ENCODE measurements at regions not wholly inside any gene's neighbourhood (a gene's known extent, or its start where the extent isn't known, plus 50 kb on each side); places are given as distances from the start of the nearest gene placed in this dataset.

DNA sequence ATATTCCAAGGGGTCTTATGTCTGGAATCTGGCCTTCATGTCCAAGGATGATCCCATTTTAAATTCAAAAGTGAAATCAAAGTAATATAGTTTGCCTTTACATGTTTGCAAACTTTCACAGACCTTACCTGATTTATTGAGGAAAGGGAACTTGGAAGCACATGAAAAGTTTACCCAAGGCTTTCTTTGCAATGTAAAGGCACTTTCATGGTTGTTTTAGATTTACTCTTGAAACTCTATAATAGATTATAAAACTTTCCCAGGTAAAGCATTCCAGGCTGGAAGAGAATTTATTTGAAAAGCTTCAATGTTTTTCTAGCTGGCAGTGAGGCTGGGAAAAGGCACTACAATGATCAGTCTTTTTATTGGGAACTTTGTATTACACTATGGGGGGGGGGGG is 842.8 kb upstream of the DIAPH2 start:
- no peaks in the 10 kb centered on the region for H3K9me3 ChIP-seq (ENCODE audit: control insufficient read depth, low read length)
- H3K4me1 ChIP-seq (ENCODE audit: control insufficient read depth, insufficient read depth, low read length) = no peaks in the 10 kb centered on the region
- no peaks in the 10 kb centered on the region for H3K27me3 ChIP-seq (ENCODE audit: control insufficient read depth, insufficient read depth, low read length, poor library complexity, severe bottlenecking)
- no peak overlapping the region for H3K27ac ChIP-seq (ENCODE audit: insufficient read depth, low read depth, low read length, poor library complexity, severe bottlenecking)
- H3K36me3 ChIP-seq (ENCODE audit: control insufficient read depth, insufficient read depth, low read length) = no peaks in the 10 kb centered on the region
- H3K4me3 ChIP-seq (ENCODE audit: insufficient read depth, low read depth, low read length) = no peak overlapping the region

DNA sequence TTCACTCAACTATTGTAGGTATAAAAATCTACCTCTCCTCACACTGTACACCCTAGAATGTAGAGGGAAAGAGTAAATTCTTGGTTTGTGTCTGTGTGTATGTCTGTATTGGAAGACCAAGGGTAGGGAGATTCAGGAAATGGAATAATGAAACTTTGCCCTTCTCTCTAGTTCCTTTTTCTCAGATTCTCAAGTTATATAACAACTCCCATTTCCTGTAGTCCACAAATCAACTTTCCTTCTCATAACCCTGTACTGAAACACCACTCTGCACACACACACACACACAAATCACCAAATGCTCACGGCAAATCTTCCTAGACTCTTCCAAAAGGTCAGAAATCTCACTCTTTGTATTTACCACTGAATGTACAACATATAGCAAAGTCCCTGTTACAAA is 824.5 kb upstream of the DIAPH2 start:
- Histone ChIP-seq H3K9me3 (ENCODE audit: control insufficient read depth, low read length) (no peaks in the 10 kb centered on the region), H3K27me3 (ENCODE audit: control insufficient read depth, insufficient read depth, low read length, poor library complexity, severe bottlenecking) (no peaks in the 10 kb centered on the region), H3K4me3 (ENCODE audit: insufficient read depth, low read depth, low read length) (no peak overlapping the region), H3K27ac (ENCODE audit: insufficient read depth, low read depth, low read length, poor library complexity, severe bottlenecking) (no peak overlapping the region), H3K4me1 (ENCODE audit: control insufficient read depth, insufficient read depth, low read length) (no peaks in the 10 kb centered on the region), H3K36me3 (ENCODE audit: control insufficient read depth, insufficient read depth, low read length) (no peaks in the 10 kb centered on the region)
- WGBS, 2 experiments = 100% methylated on average over 1 of the region's 1 CpG

DNA sequence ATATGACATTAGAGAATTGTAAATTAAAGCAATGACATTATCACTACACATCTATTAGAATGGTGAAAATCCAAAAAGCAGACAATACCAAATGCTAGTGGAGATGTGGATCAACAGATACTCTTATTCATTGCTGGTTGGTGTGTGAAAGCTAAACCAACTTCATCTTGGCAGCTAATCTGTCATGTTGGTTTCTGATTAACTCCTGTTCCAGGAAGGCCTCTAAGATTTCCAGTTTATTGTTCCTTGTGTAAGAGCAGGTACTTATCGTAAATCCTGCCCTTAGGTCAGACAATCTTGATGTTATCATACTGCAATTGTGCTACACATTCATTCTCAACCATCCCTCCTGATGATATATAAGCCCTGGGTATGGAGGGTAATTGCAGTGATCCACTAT is 809.0 kb upstream of the DIAPH2 start:
- Histone ChIP-seq H3K27me3 (ENCODE audit: control insufficient read depth, insufficient read depth, low read length, poor library complexity, severe bottlenecking) (no peaks in the 10 kb centered on the region), H3K4me1 (ENCODE audit: control insufficient read depth, insufficient read depth, low read length) (no peaks in the 10 kb centered on the region), H3K27ac (ENCODE audit: insufficient read depth, low read depth, low read length, poor library complexity, severe bottlenecking) (no peak overlapping the region), H3K36me3 (ENCODE audit: control insufficient read depth, insufficient read depth, low read length) (no peaks in the 10 kb centered on the region), H3K9me3 (ENCODE audit: control insufficient read depth, low read length) (no peaks in the 10 kb centered on the region), H3K4me3 (ENCODE audit: insufficient read depth, low read depth, low read length) (no peak overlapping the region)
- 100% methylated on average over 1 of the region's 1 CpG; no CpG with 5 or more reads in 1 of the 2 experiments for WGBS, 2 experiments

DNA sequence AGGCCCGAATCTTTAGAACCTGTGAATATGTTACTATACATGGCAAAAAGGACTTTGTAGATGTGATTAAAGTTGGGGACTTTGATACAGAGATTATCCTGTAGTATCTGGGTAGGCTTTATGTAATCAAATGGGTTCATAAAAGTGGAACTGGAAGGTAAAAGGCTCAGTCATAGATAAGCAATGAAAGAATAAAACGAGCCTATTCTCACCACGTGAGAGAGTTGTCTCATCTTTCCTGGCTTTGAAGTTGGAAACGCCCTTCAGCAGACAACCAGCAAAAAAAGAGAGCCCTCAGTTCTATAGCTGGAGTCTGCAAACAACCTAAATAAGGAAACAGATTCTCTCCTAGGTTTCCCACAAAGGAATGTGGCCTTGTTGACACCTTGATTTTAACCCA is 805.8 kb upstream of the DIAPH2 start:
- whole genome bisulfite sequencing, 2 experiments = 66 to 88% methylated on average over 4 of the region's 4 CpGs
- H3K4me3 ChIP-seq (ENCODE audit: insufficient read depth, low read depth, low read length) = no peak overlapping the region
- H3K9me3 ChIP-seq (ENCODE audit: control insufficient read depth, low read length) = no peaks in the 10 kb centered on the region
- H3K4me1 ChIP-seq (ENCODE audit: control insufficient read depth, insufficient read depth, low read length) = no peaks in the 10 kb centered on the region
- no peaks in the 10 kb centered on the region for H3K27me3 ChIP-seq (ENCODE audit: control insufficient read depth, insufficient read depth, low read length, poor library complexity, severe bottlenecking)
- H3K27ac ChIP-seq (ENCODE audit: insufficient read depth, low read depth, low read length, poor library complexity, severe bottlenecking) = no peak overlapping the region
- H3K36me3 ChIP-seq (ENCODE audit: control insufficient read depth, insufficient read depth, low read length) = no peaks in the 10 kb centered on the region

DNA sequence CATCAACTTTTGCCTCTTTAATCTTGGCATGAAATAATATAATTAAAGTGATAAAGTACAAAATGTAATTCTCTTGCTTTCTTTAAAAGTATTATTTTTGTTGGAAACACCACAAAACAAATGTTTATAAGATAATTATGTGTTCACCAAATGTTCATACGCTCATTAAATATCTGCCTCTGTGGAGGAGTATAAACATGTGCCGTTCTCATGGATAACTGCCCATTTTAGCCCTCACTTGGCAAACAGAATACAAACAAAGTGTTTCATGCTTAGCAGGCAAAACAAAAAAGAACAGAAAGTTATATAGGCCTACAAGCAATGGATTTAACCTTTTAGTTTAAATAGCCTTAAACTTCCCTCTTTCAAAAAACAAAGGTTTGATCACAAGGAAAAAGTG is 800.5 kb upstream of the DIAPH2 start:
- H3K36me3 ChIP-seq (ENCODE audit: control insufficient read depth, insufficient read depth, low read length) = no peaks in the 10 kb centered on the region
- no peaks in the 10 kb centered on the region for H3K4me1 ChIP-seq (ENCODE audit: control insufficient read depth, insufficient read depth, low read length)
- no peaks in the 10 kb centered on the region for H3K27me3 ChIP-seq (ENCODE audit: control insufficient read depth, insufficient read depth, low read length, poor library complexity, severe bottlenecking)
- WGBS, 2 experiments = 100% methylated on average over 1 to 2 of the region's 2 CpGs
- no peak overlapping the region for H3K4me3 ChIP-seq (ENCODE audit: insufficient read depth, low read depth, low read length)
- H3K9me3 ChIP-seq (ENCODE audit: control insufficient read depth, low read length) = no peaks in the 10 kb centered on the region
- no peak overlapping the region for H3K27ac ChIP-seq (ENCODE audit: insufficient read depth, low read depth, low read length, poor library complexity, severe bottlenecking)

DNA sequence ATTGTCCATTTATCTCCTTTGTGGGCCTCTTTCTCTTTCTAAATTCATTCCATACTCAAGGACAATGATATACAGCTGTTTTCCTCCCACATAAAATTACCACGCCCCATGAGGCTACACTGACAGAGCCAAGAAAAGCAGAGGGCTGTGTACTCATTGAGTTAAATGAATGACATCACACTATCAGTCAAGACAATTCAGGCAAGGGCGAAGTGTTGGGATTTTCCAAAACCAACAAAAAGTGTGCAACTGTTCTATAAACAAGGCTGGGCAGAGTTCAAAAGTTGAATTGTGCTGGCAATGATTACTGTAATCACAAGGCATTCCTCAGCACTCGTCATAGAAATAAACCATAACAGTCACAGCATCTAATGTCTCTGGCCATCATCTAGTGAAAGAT is 799.6 kb upstream of the DIAPH2 start:
- 92 to 93% methylated on average over 2 to 3 of the region's 3 CpGs for WGBS, 2 experiments
- H3K9me3 ChIP-seq (ENCODE audit: control insufficient read depth, low read length) = no peaks in the 10 kb centered on the region
- H3K36me3 ChIP-seq (ENCODE audit: control insufficient read depth, insufficient read depth, low read length) = no peaks in the 10 kb centered on the region
- no peaks in the 10 kb centered on the region for H3K27me3 ChIP-seq (ENCODE audit: control insufficient read depth, insufficient read depth, low read length, poor library complexity, severe bottlenecking)
- H3K4me1 ChIP-seq (ENCODE audit: control insufficient read depth, insufficient read depth, low read length) = no peaks in the 10 kb centered on the region
- no peak overlapping the region for H3K4me3 ChIP-seq (ENCODE audit: insufficient read depth, low read depth, low read length)
- H3K27ac ChIP-seq (ENCODE audit: insufficient read depth, low read depth, low read length, poor library complexity, severe bottlenecking) = no peak overlapping the region

DNA sequence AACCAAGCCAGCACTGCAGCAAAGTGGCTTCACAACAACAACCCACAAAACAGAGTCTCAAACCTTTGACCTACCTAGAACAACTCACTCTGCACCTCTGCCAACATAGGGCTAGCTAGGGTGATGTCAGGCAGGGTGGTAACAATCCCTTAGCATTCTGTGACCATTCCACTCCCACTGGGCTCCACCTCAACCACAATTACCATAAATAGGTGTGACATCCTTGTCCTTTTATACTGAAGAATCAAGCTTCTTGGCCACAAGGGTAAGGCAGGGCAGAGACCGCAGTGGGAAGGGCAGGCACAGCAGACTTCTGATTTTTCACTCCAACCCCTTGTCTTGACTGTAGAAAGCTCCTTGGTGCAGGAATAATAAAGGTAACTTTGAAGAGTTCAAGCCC is 795.4 kb upstream of the DIAPH2 start:
- no peaks in the 10 kb centered on the region for H3K4me1 ChIP-seq (ENCODE audit: control insufficient read depth, insufficient read depth, low read length)
- H3K36me3 ChIP-seq (ENCODE audit: control insufficient read depth, insufficient read depth, low read length) = no peaks in the 10 kb centered on the region
- no peaks in the 10 kb centered on the region for H3K9me3 ChIP-seq (ENCODE audit: control insufficient read depth, low read length)
- no peak overlapping the region for H3K27ac ChIP-seq (ENCODE audit: insufficient read depth, low read depth, low read length, poor library complexity, severe bottlenecking)
- no peaks in the 10 kb centered on the region for H3K27me3 ChIP-seq (ENCODE audit: control insufficient read depth, insufficient read depth, low read length, poor library complexity, severe bottlenecking)
- no peak overlapping the region for H3K4me3 ChIP-seq (ENCODE audit: insufficient read depth, low read depth, low read length)
- 87 to 92% methylated on average over 1 of the region's 1 CpG for WGBS, 2 experiments

DNA sequence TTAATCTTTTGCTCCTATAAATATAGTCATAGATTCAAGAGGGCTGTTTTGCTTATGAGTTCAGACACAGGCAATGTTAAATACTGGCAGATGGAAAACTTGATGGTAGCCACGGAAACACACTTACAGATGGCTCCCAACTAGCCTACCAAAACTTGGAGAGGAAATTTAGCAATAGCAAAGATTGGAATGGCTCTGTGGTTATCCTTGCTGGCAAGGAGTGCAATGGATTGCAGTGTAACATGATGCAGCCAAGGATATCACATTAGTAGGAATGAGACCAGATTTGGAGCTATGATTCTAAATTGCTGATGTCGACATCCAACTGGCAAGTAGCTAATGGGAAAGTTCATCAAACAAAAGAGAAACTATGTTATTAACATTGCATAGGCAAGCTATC is 791.0 kb upstream of the DIAPH2 start:
- Histone ChIP-seq H3K4me1 (ENCODE audit: control insufficient read depth, insufficient read depth, low read length) (no peaks in the 10 kb centered on the region), H3K9me3 (ENCODE audit: control insufficient read depth, low read length) (no peaks in the 10 kb centered on the region), H3K4me3 (ENCODE audit: insufficient read depth, low read depth, low read length) (no peak overlapping the region), H3K27me3 (ENCODE audit: control insufficient read depth, insufficient read depth, low read length, poor library complexity, severe bottlenecking) (no peaks in the 10 kb centered on the region), H3K27ac (ENCODE audit: insufficient read depth, low read depth, low read length, poor library complexity, severe bottlenecking) (no peak overlapping the region), H3K36me3 (ENCODE audit: control insufficient read depth, insufficient read depth, low read length) (no peaks in the 10 kb centered on the region)
- 97% methylated on average over 2 of the region's 2 CpGs; no CpG with 5 or more reads in 1 of the 2 experiments for WGBS, 2 experiments

DNA sequence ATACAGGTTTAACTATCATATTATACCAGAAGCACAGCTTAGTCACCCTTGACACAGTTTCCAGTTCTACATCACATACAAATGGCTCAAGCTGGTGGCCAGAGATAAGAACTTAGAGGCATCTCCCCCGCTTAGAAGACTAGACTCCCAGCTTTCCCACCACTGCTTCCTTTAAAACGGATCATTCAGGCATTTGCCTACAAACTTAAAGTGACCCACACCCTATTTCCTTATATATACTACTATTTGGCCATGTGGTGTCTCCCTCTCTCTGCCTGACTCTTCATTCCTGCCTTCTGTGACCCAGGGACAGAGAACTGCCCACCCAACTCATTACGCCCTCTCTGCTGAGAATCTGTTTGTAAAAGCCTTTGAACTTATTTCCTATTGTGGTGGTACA is 781.2 kb upstream of the DIAPH2 start:
- H3K36me3 ChIP-seq (ENCODE audit: control insufficient read depth, insufficient read depth, low read length) = no peaks in the 10 kb centered on the region
- no peak overlapping the region for H3K4me3 ChIP-seq (ENCODE audit: insufficient read depth, low read depth, low read length)
- no peaks in the 10 kb centered on the region for H3K4me1 ChIP-seq (ENCODE audit: control insufficient read depth, insufficient read depth, low read length)
- no peak overlapping the region for H3K27ac ChIP-seq (ENCODE audit: insufficient read depth, low read depth, low read length, poor library complexity, severe bottlenecking)
- H3K9me3 ChIP-seq (ENCODE audit: control insufficient read depth, low read length) = no peaks in the 10 kb centered on the region
- no peaks in the 10 kb centered on the region for H3K27me3 ChIP-seq (ENCODE audit: control insufficient read depth, insufficient read depth, low read length, poor library complexity, severe bottlenecking)
- WGBS, 2 experiments = 29 to 44% methylated on average over 2 to 3 of the region's 3 CpGs

DNA sequence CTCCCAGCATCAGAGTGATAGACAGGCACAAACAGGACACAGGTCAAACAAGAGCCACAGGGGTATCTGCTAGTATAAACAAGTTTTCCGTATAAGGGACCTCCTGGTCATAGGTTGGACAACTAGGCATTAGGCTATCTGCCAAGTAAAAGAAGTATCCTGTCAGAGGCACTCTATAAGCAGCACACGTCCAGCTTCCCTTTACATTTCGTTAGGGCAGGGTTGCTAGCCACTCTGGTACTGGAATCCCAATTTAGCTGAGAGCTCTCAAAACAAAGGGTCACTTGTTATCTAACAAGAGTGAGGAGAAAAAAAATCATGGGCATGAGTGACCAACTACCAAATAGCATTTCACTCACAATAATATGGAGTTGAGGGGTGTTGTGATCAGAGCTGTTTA is 780.7 kb upstream of the DIAPH2 start:
- Histone ChIP-seq H3K27me3 (ENCODE audit: control insufficient read depth, insufficient read depth, low read length, poor library complexity, severe bottlenecking) (no peaks in the 10 kb centered on the region), H3K9me3 (ENCODE audit: control insufficient read depth, low read length) (no peaks in the 10 kb centered on the region), H3K36me3 (ENCODE audit: control insufficient read depth, insufficient read depth, low read length) (no peaks in the 10 kb centered on the region), H3K4me3 (ENCODE audit: insufficient read depth, low read depth, low read length) (no peak overlapping the region), H3K27ac (ENCODE audit: insufficient read depth, low read depth, low read length, poor library complexity, severe bottlenecking) (no peak overlapping the region), H3K4me1 (ENCODE audit: control insufficient read depth, insufficient read depth, low read length) (no peaks in the 10 kb centered on the region)
- WGBS, 2 experiments = 74 to 83% methylated on average over 3 of the region's 3 CpGs

DNA sequence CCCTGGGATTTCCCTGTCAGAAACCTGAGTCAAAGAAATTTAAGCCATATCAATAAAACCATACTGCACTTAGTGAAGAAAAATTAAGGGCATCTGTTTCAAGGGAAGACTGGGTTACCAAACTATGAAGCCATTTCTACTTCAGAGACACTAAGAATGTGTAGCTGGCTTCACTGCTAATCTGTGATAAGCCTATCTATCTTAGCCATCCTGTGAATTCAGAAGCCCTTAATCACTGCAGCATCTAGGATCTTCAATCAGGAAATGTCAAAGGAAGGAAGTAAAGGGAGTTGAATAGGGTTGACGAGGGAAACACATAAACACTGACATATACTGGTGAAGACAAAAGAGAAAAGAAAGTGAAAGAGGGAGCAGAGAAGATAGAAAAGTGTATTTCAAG is 777.6 kb upstream of the DIAPH2 start:
- Histone ChIP-seq H3K4me1 (ENCODE audit: control insufficient read depth, insufficient read depth, low read length) (no peaks in the 10 kb centered on the region), H3K9me3 (ENCODE audit: control insufficient read depth, low read length) (no peaks in the 10 kb centered on the region), H3K36me3 (ENCODE audit: control insufficient read depth, insufficient read depth, low read length) (no peaks in the 10 kb centered on the region), H3K27ac (ENCODE audit: insufficient read depth, low read depth, low read length, poor library complexity, severe bottlenecking) (no peak overlapping the region), H3K4me3 (ENCODE audit: insufficient read depth, low read depth, low read length) (no peak overlapping the region), H3K27me3 (ENCODE audit: control insufficient read depth, insufficient read depth, low read length, poor library complexity, severe bottlenecking) (no peaks in the 10 kb centered on the region)
- 100% methylated on average over 1 of the region's 1 CpG; no CpG with 5 or more reads in 1 of the 2 experiments for WGBS, 2 experiments
